K562 (cell line): ENCODE measurements at regions not wholly inside any gene's neighbourhood (a gene's known extent, or its start where the extent isn't known, plus 50 kb on each side); places are given as distances from the start of the nearest gene placed in this dataset.
"Not testable (repeated sequence)": the region's sequence is repeated elsewhere in the genome, so short reads cannot be mapped to it uniquely, and the experiment has no call there.

Source experiments
- CTCF ChIP-seq, 3 experiments: IDR thresholded peaks in 2 of 3; conservative IDR thresholded peaks in 1 of 3; 2 replicates each; pipeline ENCODE4 v1.5.1; 2011 to 2012; ENCODE audit warnings: low read length in 3 of 3, mild to moderate bottlenecking in 3 of 3, control low read depth in 2 of 3, improper control_type of control experiment in 1 of 3, inconsistent platforms in 1 of 3, low read depth in 1 of 3, mixed read lengths in 1 of 3, moderate library complexity in 1 of 3; ENCODE audit not compliant: insufficient read depth in 2 of 3
- GABPA ChIP-seq: fragments of 200-800 bp; sonication (Bioruptor generic); conservative IDR thresholded peaks from 2 replicates; pipeline ENCODE4 v1.6.1; 2016; ENCODE audit warnings: low read depth, missing genetic modification characterization, missing compliant biosample characterization
- HDAC6 ChIP-seq: IDR thresholded peaks from 2 replicates; pipeline ENCODE4 v1.6.1; 2012; ENCODE audit warnings: low read depth, mild to moderate bottlenecking, control low read depth, inconsistent platforms, low read length, moderate library complexity
- MAX ChIP-seq: sonication (generic); formaldehyde crosslinking; IDR thresholded peaks from 2 replicates; pipeline ENCODE4 v1.9.0; 2022; ENCODE audit warnings: mild to moderate bottlenecking, missing genetic modification reagents
- MEF2A ChIP-seq: IDR thresholded peaks from 2 replicates; pipeline ENCODE4 v1.6.1; 2011; ENCODE audit warnings: low read depth, mild to moderate bottlenecking, low read length, moderate library complexity; ENCODE audit not compliant: control insufficient read depth
- ZNF24 ChIP-seq: fragments of 450-650 bp; IDR thresholded peaks from 2 replicates; pipeline ENCODE4 v1.6.1; 2016
- ZNF277 ChIP-seq: fragments of 250-450 bp; sonication (Bioruptor Pico); IDR thresholded peaks from 2 replicates; pipeline ENCODE4 v1.8.0; 2022; ENCODE audit warnings: inconsistent platforms, mild to moderate bottlenecking, moderate library complexity, borderline replicate concordance
- ZNF589 ChIP-seq: fragments of 200-800 bp; sonication (Bioruptor generic); IDR thresholded peaks from 2 replicates; pipeline ENCODE4 v1.6.1; 2016; ENCODE audit warnings: low read depth, missing genetic modification characterization, missing compliant biosample characterization
- ZNF77 ChIP-seq: fragments of 250-450 bp; sonication (Bioruptor Pico); IDR thresholded peaks from 2 replicates; pipeline ENCODE4 v1.5.0; 2020

- not testable (repeated sequence) for TF ChIP-seq ZNF77 (CRISPR knock-in tag); CTCF (IDR thresholded peaks at IDR 0.05 in 2 of 3, conservative IDR thresholded peaks at IDR 0.05 in 1 of 3; ENCODE audit: insufficient read depth in 2 of 3, low read depth in 1 of 3, low read length in 3 of 3); HDAC6; MEF2A; ZNF277; ZNF589 (CRISPR knock-in tag); GABPA; MAX (CRISPR knock-in tag); ZNF24
Observed at GRCh38 chr1:206350493-206351275, 119.6 kb upstream of the IKBKE start.
